Body of pancreas (tissue), 4 donors: ENCODE measurements at regions not wholly inside any gene's neighbourhood (a gene's known extent, or its start where the extent isn't known, plus 50 kb on each side); places are given as distances from the start of the nearest gene placed in this dataset.
"Not testable (repeated sequence)": the region's sequence is repeated elsewhere in the genome, so short reads cannot be mapped to it uniquely, and the experiment has no call there.

Experiments used
- POLR2A ChIP-seq, 3 donors: fragments of 450-650 bp; IDR thresholded peaks; one replicate each; pipeline ENCODE4 v1.6.1; 2016; ENCODE audit warnings: antibody characterized with exemption in 3 of 3, mild to moderate bottlenecking in 2 of 3
- TF ChIP-seq, protein P1 (sequence below), 7 experiments: fragments of 450-650 bp in 4 of 7; fragments of 200-600 bp in 3 of 7; sonication (generic) in 3 of 7; IDR thresholded peaks; one replicate each; pipeline ENCODE4 v1.5.1; 2016 to 2019; ENCODE audit warnings: antibody characterized with exemption in 7 of 7

GRCh38 chr3:180448407-180448806 is 153.6 kb upstream of the TTC14 start:
- TF ChIP-seq, protein P1, sequence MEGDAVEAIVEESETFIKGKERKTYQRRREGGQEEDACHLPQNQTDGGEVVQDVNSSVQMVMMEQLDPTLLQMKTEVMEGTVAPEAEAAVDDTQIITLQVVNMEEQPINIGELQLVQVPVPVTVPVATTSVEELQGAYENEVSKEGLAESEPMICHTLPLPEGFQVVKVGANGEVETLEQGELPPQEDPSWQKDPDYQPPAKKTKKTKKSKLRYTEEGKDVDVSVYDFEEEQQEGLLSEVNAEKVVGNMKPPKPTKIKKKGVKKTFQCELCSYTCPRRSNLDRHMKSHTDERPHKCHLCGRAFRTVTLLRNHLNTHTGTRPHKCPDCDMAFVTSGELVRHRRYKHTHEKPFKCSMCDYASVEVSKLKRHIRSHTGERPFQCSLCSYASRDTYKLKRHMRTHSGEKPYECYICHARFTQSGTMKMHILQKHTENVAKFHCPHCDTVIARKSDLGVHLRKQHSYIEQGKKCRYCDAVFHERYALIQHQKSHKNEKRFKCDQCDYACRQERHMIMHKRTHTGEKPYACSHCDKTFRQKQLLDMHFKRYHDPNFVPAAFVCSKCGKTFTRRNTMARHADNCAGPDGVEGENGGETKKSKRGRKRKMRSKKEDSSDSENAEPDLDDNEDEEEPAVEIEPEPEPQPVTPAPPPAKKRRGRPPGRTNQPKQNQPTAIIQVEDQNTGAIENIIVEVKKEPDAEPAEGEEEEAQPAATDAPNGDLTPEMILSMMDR (IDR thresholded peaks at IDR 0.05): not testable (repeated sequence)
- not testable (repeated sequence) for TF ChIP-seq POLR2A (IDR thresholded peaks at IDR 0.05)
